A204.1 (cell line): ENCODE measurements at regions not wholly inside any gene's neighbourhood (a gene's known extent, or its start where the extent isn't known, plus 50 kb on each side); places are given as distances from the start of the nearest gene placed in this dataset.
"Not testable (repeated sequence)": the region's sequence is repeated elsewhere in the genome, so short reads cannot be mapped to it uniquely, and the experiment has no call there.

ENCODE experiments used
- FAIRE-seq: peaks from 2 replicates; lab custom pipeline; 2012; peaks lifted over from hg19 to GRCh38; lab: Jason Lieb, UNC

DNA sequence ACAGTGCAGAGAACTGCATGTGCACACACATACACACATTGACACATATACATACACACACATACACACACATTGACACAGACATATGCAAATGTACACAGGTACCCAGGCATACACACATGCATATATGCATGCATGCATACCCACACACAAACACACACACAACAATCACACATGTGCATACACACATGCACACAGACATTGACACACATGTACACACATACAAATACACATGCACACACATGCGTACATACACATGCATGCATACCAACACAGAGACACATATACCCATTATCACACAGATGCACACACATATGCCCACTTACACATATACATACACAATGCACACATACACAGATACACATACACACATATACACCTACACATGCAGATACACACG is 299.6 kb upstream of the ADCY2 start:
- no peak for FAIRE-seq

DNA sequence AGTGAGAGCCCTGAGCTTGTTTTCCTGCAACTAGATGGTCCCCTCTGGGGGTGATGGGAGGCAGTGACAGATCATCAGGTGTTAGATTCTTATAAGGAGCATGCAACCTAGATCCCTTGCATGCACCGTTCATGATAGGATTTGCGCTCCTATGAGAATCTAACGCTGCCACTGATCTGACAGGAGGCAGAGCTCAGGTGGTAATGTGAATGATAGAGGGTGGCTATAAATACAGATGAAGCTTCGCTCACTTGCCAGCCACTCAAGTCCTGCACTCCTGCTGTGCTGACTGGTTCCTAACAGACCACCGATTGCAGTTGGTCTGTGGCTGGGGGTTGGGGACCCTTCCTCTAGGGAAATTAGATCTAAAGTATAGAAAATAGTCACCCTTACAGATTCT is 290.6 kb upstream of the ADCY2 start:
- FAIRE-seq, result no peak

DNA sequence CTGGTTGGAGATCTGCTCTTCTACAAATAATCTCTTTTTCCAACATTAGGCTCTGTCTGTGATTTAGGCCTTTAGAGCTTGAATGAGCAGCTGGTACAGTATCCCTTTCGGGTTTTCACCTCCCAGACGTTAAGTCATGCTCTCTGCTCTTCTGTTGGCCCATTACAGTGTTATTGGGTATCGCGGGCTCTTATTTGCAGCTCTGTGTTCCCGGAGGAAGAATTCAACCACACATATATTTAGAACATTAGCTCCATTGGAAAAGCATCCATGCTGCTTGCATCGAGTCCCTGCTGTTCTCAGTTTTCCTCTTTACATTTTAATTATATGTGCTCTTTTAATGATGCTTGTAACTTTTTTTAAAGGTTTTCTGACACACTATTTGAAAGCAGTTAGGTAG is 278.0 kb upstream of the ADCY2 start:
- FAIRE-seq, result no peak

DNA sequence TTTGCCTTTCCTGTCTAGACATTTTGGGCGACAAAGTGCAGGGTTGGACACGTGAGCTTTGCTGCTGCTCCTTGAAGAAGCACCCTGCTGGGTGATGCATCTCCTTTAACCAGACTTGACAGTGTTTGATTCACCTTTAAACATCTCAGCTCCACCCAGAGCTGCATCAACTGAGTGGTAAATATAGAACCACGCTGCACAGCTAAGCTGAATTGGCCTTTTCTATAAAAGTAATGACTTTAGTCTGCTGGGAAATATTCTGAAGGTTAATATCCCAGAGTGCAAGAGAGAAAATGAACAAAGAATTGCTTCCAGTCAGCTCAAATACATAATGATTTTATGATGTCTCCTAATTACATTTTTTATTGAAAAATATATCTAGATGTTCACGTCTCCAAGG is 264.3 kb upstream of the ADCY2 start:
- no peak for FAIRE-seq

DNA sequence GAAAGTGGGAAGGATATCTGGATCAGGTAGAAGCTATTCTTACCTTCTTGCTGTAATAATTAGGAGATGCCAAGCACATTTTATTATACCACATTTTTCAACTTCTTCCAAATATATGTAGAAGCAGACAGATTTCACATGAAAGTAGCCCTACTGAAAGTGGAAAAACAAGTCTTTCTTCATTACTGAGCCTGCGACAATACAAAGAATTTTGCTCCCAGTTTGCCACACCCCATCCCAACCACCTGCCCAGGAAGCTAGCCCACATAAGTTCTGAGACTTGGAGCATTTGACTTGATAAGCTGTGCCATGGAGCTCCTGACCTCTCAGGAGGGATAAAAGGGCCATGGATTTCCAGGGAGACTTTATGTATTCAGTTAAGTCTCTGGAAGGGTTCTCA is 249.1 kb upstream of the ADCY2 start:
- no peak for FAIRE-seq

DNA sequence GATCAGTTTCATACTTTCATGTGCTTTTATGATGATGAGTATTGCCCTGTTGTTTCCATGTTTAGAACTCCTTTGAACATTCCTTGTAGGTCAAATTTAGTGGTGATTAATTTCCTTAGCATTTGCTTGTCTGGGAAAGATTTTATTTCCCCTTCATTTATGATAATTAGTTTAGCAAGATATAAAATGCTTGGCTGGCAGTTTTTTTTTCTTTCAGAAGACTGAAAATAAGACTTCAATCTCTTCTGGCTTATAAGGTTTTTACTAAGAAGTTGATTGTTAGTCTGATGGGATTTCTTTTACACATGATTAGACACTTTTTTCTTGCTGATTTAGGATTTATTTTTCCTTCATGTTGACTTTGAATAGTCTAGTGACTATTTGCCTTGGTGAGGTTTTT is 238.9 kb upstream of the ADCY2 start:
- FAIRE-seq, result no peak

DNA sequence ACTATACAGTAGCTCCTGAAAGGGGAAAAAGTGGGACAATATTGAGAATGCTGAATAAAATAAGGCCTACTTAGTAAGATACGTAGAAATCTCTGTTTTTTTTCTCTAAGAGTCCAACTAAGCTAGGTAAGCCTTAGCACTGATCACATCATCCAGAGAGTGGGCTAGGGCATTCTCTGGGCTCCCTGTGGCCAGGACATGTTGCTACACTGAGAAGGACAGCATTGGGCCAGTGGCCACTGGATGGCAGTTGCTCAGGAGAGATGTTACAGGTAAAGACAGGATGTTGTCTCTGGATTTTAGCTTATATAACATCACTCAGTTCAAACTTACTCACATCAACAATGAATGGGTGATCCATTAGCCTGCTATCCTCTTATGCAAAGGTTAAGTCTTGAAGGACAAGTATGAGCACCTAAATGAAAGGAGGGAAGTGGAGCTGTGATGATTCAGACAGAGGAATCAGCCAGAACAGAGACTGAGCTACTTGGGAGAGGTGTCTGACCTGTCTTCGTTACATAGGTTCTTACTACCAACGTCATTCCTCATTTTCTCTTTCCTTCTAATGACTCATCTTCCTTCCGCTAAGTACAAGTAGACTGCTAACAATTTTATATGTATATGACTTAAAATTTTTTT is 226.6 kb upstream of the ADCY2 start:
- no peak for FAIRE-seq

DNA sequence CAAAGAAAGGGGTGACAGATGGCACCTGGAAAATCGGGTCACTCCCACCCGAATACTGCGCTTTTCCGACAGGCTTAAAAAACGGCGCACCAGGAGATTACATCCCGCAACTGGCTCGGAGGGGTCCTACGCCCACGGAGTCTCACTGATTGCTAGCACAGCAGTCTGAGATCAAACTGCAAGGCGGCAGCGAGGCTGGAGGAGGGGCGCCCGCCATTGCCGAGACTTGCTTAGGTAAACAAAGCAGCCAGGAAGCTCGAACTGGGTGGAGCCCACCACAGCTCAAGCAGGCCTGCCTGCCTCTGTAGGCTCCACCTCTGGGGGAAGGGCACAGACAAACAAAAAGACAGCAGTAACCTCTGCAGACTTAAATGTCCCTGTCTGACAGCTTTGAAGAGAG is 225.2 kb upstream of the ADCY2 start:
- not testable (repeated sequence) for FAIRE-seq

DNA sequence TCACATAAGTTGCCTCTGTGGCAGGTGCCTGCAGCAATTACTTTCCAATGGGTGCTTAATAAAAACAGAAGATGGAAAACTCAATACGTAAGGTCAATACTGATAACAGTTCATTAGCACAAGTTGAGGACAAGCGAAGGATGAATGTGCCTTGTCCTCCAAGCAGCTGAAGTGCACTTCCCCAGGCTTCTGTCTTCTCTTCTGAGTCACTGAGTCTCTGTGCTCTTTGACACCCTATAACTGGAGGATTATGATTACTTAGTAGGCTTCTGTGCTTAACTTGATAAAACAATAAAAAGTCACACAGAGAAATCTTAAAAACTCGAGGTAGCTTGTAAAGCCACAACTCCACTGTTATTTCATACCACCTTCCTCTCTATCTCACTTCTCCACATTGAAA is 216.6 kb upstream of the ADCY2 start:
- no peak for FAIRE-seq

DNA sequence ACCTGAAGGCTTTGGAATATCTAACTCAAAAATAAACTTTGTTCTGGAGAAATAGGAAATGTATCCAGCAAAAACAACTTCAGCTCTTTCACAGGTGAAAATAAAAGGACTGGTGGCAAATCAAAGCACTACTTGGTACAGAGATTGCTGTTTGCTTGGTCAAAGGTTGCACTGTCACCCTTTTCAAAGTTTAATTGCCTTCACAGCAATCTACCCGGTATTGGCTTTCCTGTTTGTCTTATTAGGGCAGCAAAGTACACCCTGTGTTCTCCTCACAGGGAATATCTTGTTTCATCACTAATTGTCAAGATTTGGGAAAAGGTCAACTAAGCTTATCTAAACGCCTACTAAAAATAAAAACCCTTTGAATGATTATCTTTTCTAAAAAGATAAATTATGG is 214.1 kb upstream of the ADCY2 start:
- FAIRE-seq, result no peak

DNA sequence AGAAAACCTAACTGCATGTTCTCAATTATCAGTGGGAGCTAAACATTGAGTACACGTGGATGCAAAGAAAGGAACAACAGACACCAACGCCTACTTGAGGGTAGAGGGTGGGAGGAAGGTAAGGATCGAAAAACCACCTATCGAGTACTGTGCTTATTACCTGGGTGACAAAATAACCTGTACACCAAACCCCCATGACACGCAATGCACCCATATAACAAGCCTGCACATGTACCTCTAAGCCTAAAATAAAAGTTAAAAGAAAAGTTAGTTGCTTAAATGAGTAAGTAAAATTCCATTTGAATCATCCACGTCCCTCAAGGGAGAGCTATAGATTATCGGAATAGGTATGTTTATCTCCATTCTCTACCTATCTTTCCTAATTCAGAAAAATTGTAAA is 210.2 kb upstream of the ADCY2 start:
- FAIRE-seq, result no peak

DNA sequence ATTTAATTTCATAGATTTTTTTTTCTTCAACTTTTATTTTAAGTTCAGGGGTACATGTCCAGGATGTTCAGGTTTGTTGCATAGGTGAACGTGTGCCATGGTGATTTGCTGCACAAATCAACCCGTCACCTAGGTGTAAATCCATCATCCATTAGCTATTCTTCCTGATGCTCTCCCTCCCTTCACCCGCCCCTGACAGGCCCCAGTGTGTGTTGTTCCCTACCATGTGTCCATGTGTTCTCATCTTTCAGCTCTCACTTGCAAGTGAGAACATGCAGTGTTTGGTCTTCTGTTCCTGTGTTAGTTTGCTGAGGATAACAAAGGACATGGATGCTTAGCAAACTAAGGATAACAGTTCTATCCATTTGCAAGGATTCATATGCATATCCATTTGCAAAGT is 209.1 kb upstream of the ADCY2 start:
- no peak for FAIRE-seq

DNA sequence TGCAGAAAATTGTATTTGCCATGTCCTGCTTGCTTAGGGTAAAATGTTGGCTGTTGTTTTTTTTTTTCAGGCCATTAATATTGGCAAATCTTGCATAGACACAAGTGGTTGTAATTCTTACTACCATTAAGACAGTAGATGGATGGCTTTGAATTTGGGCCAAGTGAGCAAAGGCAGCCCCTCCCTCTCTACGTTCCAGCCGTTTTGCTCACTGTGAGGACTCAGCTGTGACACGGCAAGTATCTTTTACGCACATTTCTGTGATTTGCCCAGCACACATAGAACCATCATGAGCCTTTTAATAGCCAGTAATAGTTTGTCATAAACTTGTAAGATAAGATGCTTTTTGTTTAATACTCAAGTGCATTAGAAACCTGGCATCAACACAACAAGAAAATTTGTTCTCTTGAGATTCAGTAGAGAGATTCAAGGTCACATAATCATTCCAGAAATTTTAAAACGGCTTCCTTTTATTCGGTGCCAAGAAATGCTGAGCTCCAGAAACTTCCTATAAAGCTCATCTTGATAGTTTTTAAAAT is 205.2 kb upstream of the ADCY2 start:
- FAIRE-seq, result no peak

DNA sequence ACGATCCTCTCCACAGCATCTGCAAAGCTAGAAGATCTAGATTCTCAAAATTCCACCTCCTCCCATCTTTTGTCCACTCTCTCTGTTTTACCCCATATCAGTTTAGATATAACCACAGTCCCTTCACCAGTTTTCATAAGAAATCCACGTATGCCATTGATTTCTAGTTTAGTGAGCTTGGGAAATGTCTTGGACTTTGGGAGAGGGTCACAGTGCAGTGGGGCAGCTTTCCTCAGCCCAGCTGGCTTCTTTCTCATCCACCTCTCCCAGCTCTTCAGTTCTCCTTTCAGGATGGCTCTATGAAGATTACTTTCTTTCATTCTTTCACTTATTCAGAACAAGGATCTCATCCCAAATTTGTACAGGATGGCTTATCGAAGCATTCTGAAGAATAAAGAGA is 203.9 kb upstream of the ADCY2 start:
- no peak for FAIRE-seq

DNA sequence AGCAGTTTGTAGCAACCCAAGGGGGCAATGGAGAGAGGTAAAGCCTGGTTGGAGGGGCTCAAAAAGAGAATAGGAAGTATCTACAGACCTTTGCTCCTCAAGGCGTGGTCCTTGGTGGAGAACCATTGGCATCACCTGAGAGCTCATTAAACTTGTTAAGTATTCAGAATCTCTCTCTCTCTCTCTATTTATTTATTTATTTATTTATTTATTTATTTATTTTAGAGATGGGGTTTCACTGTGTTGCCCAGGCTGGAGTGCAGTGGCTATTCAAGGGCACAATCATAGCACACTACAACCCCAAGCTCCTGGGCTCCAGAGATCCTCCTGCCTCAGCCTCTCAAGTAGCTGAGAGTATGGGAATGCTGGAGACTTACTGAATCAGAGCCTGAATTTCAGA is 193.1 kb upstream of the ADCY2 start:
- FAIRE-seq, result no peak

DNA sequence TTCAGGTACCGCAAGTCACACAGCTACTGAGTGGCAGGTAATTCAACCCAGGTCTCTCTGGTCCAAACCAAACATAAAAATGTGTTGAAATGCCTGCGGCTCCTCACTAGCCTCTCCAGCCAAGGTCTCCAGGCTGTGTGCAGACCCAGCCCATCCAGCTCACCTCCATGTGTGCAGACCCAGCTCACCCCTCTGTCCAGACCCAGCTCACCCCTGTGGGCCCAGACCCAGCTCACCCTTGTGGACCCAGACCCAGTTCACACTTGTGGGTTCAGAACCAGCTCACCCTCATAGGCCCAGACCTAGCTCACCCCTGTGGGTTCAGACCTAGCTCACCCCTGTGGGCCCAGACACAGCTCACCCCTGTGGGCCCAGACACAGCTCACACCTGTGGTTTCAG is 188.0 kb upstream of the ADCY2 start:
- no peak for FAIRE-seq

DNA sequence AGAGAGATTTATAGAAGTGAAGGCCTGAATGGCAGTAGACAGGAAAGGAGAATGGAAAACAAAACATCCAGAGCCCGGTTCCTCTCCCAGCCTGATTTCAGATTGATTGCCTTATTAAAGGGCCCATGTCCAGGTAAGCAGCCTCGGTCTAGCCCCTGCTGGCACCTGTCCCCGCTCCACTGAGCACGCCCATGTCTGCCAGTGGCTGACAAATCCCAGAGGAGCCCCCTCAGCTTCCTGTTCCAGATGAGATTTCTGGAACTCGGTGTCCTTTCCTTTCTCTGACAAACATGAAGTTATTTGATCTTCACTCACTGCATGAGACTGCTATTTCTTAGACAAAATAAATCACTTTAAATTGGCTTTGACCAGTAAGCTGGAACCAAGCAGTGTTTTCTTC is 187.0 kb upstream of the ADCY2 start:
- FAIRE-seq, result no peak

DNA sequence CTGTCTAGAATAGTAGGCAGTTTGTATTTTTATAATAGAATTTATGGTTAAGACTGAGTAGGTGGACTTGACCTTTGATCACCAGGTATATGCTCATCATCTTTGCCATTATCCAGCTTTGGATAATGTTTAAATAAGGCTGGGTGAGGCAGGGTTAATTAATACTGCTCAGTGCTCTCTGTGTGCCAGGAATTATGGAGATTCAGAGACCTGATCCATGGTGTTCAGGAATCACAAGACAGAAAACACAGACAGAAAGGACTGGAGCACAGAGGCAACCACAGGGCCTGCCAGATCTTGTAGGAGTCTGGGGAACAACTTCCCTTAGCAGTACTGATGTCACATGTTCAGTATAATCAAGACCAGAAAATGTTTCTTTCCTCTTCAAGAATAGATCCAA is 186.3 kb upstream of the ADCY2 start:
- FAIRE-seq, result no peak

DNA sequence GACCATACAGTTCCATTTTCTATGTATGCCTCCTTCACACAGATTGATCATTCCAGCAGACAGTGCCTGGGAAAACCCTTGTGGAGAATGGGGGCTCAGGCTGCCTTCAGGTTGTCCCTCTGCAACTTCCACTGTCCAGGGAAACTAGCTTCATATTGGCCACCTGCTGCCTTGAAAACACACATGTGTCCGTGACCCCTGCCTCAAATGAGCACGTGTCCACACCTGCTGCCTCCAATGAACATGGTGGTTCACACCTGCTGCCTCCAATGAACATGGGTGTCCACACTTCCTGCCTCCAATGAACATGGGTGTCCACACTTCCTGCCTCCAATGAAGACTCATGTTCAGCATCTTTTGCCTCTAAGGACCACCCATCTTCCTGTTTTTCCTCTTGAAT is 185.4 kb upstream of the ADCY2 start:
- FAIRE-seq, result no peak

DNA sequence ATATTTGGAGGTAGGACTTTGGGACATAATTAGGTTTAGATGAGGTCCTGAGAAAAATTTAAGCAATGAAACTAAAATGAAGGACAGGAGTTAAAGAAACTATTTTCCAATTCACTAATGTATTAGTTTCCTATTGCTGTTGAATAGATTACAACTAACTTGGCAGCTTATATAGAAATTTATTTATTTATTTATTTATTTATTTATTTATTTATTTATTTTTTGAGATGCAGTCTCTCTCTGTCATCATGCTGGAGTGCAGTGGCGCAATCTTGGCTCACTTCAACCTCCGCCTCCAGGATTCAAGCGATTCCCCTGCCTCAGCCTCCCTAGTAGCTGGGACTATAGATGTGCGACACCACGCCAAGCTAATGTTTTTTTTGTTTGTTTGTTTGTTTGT is 182.4 kb upstream of the ADCY2 start:
- no peak for FAIRE-seq

DNA sequence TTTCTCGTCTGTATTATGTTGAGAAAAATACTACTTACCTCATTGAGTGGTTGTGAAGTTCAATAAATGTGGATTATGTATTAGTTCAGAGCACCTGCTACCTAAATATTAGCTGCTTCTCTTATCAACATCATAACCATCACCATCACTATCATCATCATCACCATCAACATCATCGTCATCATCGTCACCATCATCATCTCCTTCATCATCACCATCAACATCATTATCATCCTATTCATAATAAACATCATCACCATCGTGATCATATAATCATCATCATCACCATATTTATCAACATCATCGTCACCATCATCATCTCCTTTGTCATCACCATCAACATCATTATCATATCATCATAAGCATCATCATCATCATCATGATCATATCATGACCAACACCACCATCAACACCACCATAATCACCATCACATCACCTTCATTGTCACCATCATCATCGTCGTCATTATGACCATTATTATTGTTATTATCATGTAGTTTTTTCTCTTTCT is 181.0 kb upstream of the ADCY2 start:
- no peak for FAIRE-seq

DNA sequence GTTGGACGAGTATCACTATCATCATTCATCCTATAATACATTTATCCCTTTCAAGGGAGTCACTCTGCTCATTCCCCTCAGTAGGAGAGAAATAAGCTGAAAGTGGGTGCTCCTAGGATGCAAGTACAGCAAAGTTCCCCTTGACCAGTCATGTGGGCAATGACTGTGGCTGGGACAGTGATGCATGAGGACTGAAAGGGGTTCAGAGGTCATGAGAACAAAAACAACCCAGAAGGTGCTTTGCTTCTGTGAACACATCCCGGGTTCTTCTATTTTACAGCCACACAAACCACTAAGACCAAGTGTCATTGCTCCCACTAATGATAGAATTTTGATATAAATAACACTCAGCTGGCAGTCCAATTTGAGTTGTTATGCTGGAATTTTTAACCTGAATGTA is 177.8 kb upstream of the ADCY2 start:
- no peak for FAIRE-seq

DNA sequence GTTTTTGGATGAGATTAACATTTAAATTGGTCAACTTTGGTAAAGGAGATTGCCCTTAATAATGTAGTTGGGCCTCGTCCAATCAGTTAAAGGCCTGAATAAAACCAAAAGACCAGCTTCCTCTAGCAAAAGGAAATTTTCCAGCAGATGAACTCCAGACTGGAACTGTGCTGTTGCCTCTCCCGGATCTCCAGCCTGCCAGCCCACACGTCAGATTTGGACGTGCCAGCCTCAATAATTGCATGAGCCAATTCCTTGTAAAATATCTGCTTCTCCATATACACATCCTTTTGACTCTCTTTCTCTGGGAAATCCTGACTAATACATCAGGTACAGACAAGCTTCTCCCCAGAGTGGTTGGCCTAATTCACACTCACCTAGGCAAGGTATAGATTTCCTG is 175.8 kb upstream of the ADCY2 start:
- no peak for FAIRE-seq

DNA sequence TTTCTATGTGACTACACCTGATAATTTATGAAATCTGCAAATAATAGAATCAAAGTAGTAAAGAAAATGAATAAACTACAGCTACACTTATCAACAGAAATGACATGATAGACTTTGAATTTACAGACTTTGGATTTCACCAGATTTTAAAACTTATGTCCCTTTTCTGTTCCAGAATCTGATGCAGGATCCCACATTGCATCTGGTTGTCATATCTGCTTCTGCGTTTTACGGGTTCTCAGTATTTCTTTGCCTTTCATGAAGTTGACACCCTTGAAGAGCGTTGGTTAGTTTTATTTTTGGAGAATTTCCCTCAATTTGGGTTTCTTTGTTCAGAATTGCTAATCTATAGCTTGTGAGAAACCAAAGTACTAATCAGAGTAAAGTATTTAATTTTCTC is 174.9 kb upstream of the ADCY2 start:
- no peak for FAIRE-seq

DNA sequence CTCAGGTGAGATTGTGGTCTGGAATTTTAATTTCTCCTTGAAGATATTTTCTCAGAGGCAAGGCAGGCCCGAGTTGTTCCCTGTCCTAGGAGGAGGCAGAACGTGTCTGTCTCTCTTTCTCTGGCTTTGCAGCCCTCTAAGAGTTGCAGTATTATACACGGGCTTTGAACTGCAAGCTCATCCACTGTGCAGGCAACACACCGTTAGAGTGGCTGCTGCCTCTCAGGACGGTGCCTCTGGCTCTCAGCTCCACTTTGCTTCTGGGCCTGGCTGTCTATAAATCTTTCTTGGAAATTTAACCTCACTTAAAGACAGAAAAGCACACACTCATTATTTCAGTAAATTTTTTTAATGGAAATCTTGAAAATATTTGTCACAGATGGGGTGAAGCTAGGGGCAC is 170.1 kb upstream of the ADCY2 start:
- no peak for FAIRE-seq
